Right renal pelvis (tissue), 4 donors: ENCODE measurements at regions not wholly inside any gene's neighbourhood (a gene's known extent, or its start where the extent isn't known, plus 50 kb on each side); places are given as distances from the start of the nearest gene placed in this dataset.

ENCODE experiments used
- DNase-seq, 4 donors: peaks; one replicate each; pipeline ENCODE4 v3.0.0-alpha.2; 2013; ENCODE audit warnings: low read depth in 4 of 4, low spot score in 3 of 4, missing footprints in 1 of 4

- DNase-seq = no peak
Measured at GRCh38 chr3:117762621-117763037, 1053.0 kb downstream of the TUSC7 start.

- no peak for DNase-seq
Measured at GRCh38 chr3:117763561-117763960, 1054.0 kb downstream of the TUSC7 start.

- no peak for DNase-seq
Measured at GRCh38 chr3:117768581-117768980, 1059.0 kb downstream of the TUSC7 start.

GRCh38 chr3:117774130-117774529, 1064.6 kb downstream of the TUSC7 start:
- no peak for DNase-seq

GRCh38 chr3:117786349-117786748, 1076.8 kb downstream of the TUSC7 start:
- no peak for DNase-seq

- DNase-seq = peak; percentile 25 to 49 (median 36)
Measured at GRCh38 chr3:117788061-117788460, 1078.5 kb downstream of the TUSC7 start.

GRCh38 chr3:117788506-117788905, 1078.9 kb downstream of the TUSC7 start:
- no peak for DNase-seq

- no peak for DNase-seq
Measured at GRCh38 chr3:117790235-117790987, 1080.8 kb downstream of the TUSC7 start.

- no peak for DNase-seq
Measured at GRCh38 chr3:117793622-117794265, 1084.2 kb downstream of the TUSC7 start.

- no peak for DNase-seq
Measured at GRCh38 chr3:117798221-117798620, 1088.6 kb downstream of the TUSC7 start.

GRCh38 chr3:117798687-117799386, 1089.3 kb downstream of the TUSC7 start:
- no peak for DNase-seq

- DNase-seq = no peak
Measured at GRCh38 chr3:117799387-117799735, 1089.8 kb downstream of the TUSC7 start.

GRCh38 chr3:117801912-117802239, 1092.3 kb downstream of the TUSC7 start:
- no peak for DNase-seq

- DNase-seq = no peak
Measured at GRCh38 chr3:117809186-117810081, 1099.9 kb downstream of the TUSC7 start.

- no peak for DNase-seq
Measured at GRCh38 chr3:117811786-117812185, 1102.2 kb downstream of the TUSC7 start.

- no peak for DNase-seq
Measured at GRCh38 chr3:117814975-117815374, 1105.4 kb downstream of the TUSC7 start.

- no peak for DNase-seq
Measured at GRCh38 chr3:117817103-117817502, 1107.5 kb downstream of the TUSC7 start.

- no peak for DNase-seq
Measured at GRCh38 chr3:117818592-117818991, 1109.0 kb downstream of the TUSC7 start.

- DNase-seq = no peak
Measured at GRCh38 chr3:117820658-117821299, 1111.2 kb downstream of the TUSC7 start.

- DNase-seq = no peak
Measured at GRCh38 chr3:117822416-117822815, 1112.8 kb downstream of the TUSC7 start.
